B cell (primary cell): ENCODE measurements at regions not wholly inside any gene's neighbourhood (a gene's known extent, or its start where the extent isn't known, plus 50 kb on each side); places are given as distances from the start of the nearest gene placed in this dataset.

Experiments used
- ATAC-seq: fragments of 200-7000 bp; cut with Tn5 transposase; one replicate; pipeline ENCODE4 v1.10.0; 2021; ENCODE audit warnings: low read depth, mild to moderate bottlenecking, moderate number of reproducible peaks, moderate library complexity
- CTCF ChIA-PET: fragments of 350-600 bp; sonication (Branson Sonifier 250); formaldehyde crosslinking; loops from one replicate; lab custom pipeline; 2021; ENCODE audit warnings: antibody characterized with exemption, inconsistent platforms; lab: Charles Lee
- POLR2A ChIA-PET: fragments of 350-600 bp; sonication (Branson Sonifier 250); formaldehyde crosslinking; loops from one replicate; lab custom pipeline; 2021; ENCODE audit warnings: antibody characterized with exemption; lab: Charles Lee
- DNase-seq: peaks from one replicate; pipeline ENCODE4 v3.0.0; 2013
- H2AFZ ChIP-seq: 2 replicates; pipeline ENCODE4 v1.6.1; 2012; ENCODE audit warnings: mild to moderate bottlenecking, low read depth, low read length; ENCODE audit not compliant: insufficient read depth, poor library complexity, severe bottlenecking
- H3K27ac ChIP-seq, 2 donors: 1 replicate in 1 of 2; 2 replicates in 1 of 2; pipeline ENCODE4 v1.5.1; 2012 to 2013; ENCODE audit warnings: low read length in 2 of 2, mild to moderate bottlenecking in 2 of 2, moderate library complexity in 1 of 2
- H3K27me3 ChIP-seq, 4 experiments: fragments of 200-600 bp in 1 of 4; sonication (generic) in 1 of 4; replicated peaks in 1 of 4; 1 replicate in 2 of 4; 2 replicates in 2 of 4; pipeline versions ENCODE4 v1.6.1 to v1.7.0; 2013 to 2016; ENCODE audit warnings: low read length in 3 of 4, mild to moderate bottlenecking in 2 of 4, mixed read lengths in 1 of 4, moderate library complexity in 1 of 4; ENCODE audit not compliant: insufficient read depth in 4 of 4, control insufficient read depth in 3 of 4; ENCODE audit errors: control extremely low read depth in 1 of 4
- H3K36me3 ChIP-seq, 2 experiments: replicated peaks in 1 of 2; 1 replicate in 1 of 2; 2 replicates in 1 of 2; pipeline versions ENCODE4 v1.6.1 to v1.7.1; 2013; ENCODE audit warnings: low read length in 1 of 2; ENCODE audit not compliant: insufficient read depth in 2 of 2, control insufficient read depth in 1 of 2; ENCODE audit errors: control extremely low read depth in 1 of 2, extremely low read depth in 1 of 2
- H3K4me1 ChIP-seq, 2 donors: fragments of 200-600 bp in 1 of 2; sonication (generic) in 1 of 2; 1 replicate in 1 of 2; 2 replicates in 1 of 2; pipeline versions ENCODE4 v1.5.1 to v1.6.1; 2013 to 2017; ENCODE audit warnings: low read length in 2 of 2; ENCODE audit not compliant: control insufficient read depth in 2 of 2, insufficient read depth in 2 of 2
- H3K4me2 ChIP-seq: replicated peaks from 2 replicates; pipeline ENCODE3; 2012; ENCODE audit warnings: mild to moderate bottlenecking, low read depth, low read length; ENCODE audit not compliant: poor library complexity, severe bottlenecking
- H3K4me3 ChIP-seq, 5 experiments: fragments of 200-600 bp in 1 of 5; sonication (generic) in 1 of 5; 1 replicate in 3 of 5; 2 replicates in 2 of 5; pipeline versions ENCODE4 v1.5.1 to v1.7.0; 2011 to 2016; ENCODE audit warnings: low read length in 4 of 5, mild to moderate bottlenecking in 4 of 5, low read depth in 2 of 5, control low read depth in 1 of 5, moderate library complexity in 1 of 5; ENCODE audit not compliant: insufficient read depth in 1 of 5; ENCODE audit errors: control extremely low read depth in 1 of 5, extremely low read depth in 1 of 5
- H3K79me2 ChIP-seq: fragments of 200-600 bp; sonication (generic); one replicate; pipeline ENCODE4 v1.6.0; 2016; ENCODE audit warnings: low read length; ENCODE audit not compliant: control insufficient read depth, insufficient read depth
- H3K9ac ChIP-seq: fragments of 200-600 bp; sonication (generic); 2 replicates; pipeline ENCODE4 v1.6.1; 2017; ENCODE audit warnings: mild to moderate bottlenecking, low read length, moderate library complexity
- H3K9me3 ChIP-seq, 3 donors: one replicate each; pipeline versions ENCODE4 v1.6.1 to v1.7.1; 2013; ENCODE audit warnings: low read length in 2 of 3; ENCODE audit not compliant: control insufficient read depth in 2 of 3, insufficient read depth in 1 of 3; ENCODE audit errors: control extremely low read depth in 1 of 3
- H4K20me1 ChIP-seq: 2 replicates; pipeline ENCODE4 v1.6.0; 2012; ENCODE audit warnings: mild to moderate bottlenecking, low read length; ENCODE audit not compliant: insufficient read depth, control insufficient read depth, poor library complexity, severe bottlenecking
- H3K27ac Mint-ChIP-seq: one replicate; pipeline ENCODE4 v1.8.0; 2021; ENCODE audit warnings: mixed read lengths
- H3K27me3 Mint-ChIP-seq: one replicate; pipeline ENCODE4 v1.8.0; 2021; ENCODE audit warnings: mixed read lengths
- H3K4me1 Mint-ChIP-seq: one replicate; pipeline ENCODE4 v1.8.0; 2021; ENCODE audit warnings: mixed read lengths
- H3K4me3 Mint-ChIP-seq: one replicate; pipeline ENCODE4 v1.8.0; 2021; ENCODE audit warnings: mixed read lengths
- H3K9me3 Mint-ChIP-seq: one replicate; pipeline ENCODE4 v1.8.0; 2022; ENCODE audit warnings: mixed read lengths; ENCODE audit not compliant: insufficient read depth
- CTCF ChIP-seq: fragments of 200-600 bp; IDR thresholded peaks from one replicate; pipeline ENCODE4 v1.8.0; 2022; ENCODE audit warnings: antibody characterized with exemption, mild to moderate bottlenecking
- EZH2 ChIP-seq: IDR thresholded peaks from 2 replicates; pipeline ENCODE4 v1.6.1; 2012; ENCODE audit warnings: borderline replicate concordance, low read depth, mild to moderate bottlenecking, moderate library complexity, low read length; ENCODE audit not compliant: insufficient read depth, poor library complexity, severe bottlenecking
- WGBS: methylation state at CpG from one replicate; pipeline ENCODE4 v1.1.5; 2013; ENCODE audit warnings: missing lambda C conversion rate; ENCODE audit not compliant: insufficient coverage; 5-methylcytosine and 5-hydroxymethylcytosine counted together
- intact Hi-C: fragments of 100-400 bp; cut with micrococcal nuclease; formaldehyde crosslinking; loops from one replicate; pipeline ENCODE4 v1.10.0; 2022

- Histone ChIP-seq H2AFZ (no peak overlapping the region), H3K27me3 (no peaks in the 10 kb centered on the region), H3K9me3 (peaks cover 0 to 8% (median 0%) of the 10 kb centered on the region in 3 donors), H3K27ac (no peak overlapping the region), H3K36me3 (no peaks in the 10 kb centered on the region), H3K79me2 (no peaks in the 10 kb centered on the region), H3K4me3 (no peak overlapping the region), H3K4me1 (no peaks in the 10 kb centered on the region), H3K9ac (no peak overlapping the region), H4K20me1 (no peaks in the 10 kb centered on the region), H3K4me2 (no peak overlapping the region)
- H3K4me1 Mint-ChIP-seq = no peaks in the 10 kb centered on the region
- POLR2A ChIA-PET = no interaction called here
- ATAC-seq (no peak), DNase-seq (no peak)
- no peak overlapping the region for H3K4me3 Mint-ChIP-seq
- no peak for TF ChIP-seq EZH2
- no peak for TF ChIP-seq CTCF
- H3K27ac Mint-ChIP-seq = no peak overlapping the region
- intact Hi-C loops = no loop called here
- no peaks in the 10 kb centered on the region for H3K9me3 Mint-ChIP-seq
- WGBS = no CpG with 5 or more reads among the region's 4 CpGs
- no peaks in the 10 kb centered on the region for H3K27me3 Mint-ChIP-seq
- CTCF ChIA-PET = no interaction called here
These were observed 845.7 kb upstream of the POT1 start for GRCh38 chr7:125775317-125775716.

- Histone ChIP-seq H4K20me1 (no peaks in the 10 kb centered on the region), H3K4me3 (no peak overlapping the region), H3K4me2 (no peak overlapping the region), H3K36me3 (no peaks in the 10 kb centered on the region), H3K27me3 (no peaks in the 10 kb centered on the region), H3K79me2 (no peaks in the 10 kb centered on the region), H3K9me3 (peaks cover 0 to 8% (median 0%) of the 10 kb centered on the region in 3 donors), H3K4me1 (no peaks in the 10 kb centered on the region), H2AFZ (no peak overlapping the region), H3K9ac (no peak overlapping the region), H3K27ac (no peak overlapping the region)
- WGBS = 76% methylated on average over 15 of the region's 19 CpGs
- TF ChIP-seq CTCF = no peak
- TF ChIP-seq EZH2 = no peak
- no peaks in the 10 kb centered on the region for H3K27me3 Mint-ChIP-seq
- intact Hi-C loops = no loop called here
- ChIA-PET POLR2A (no interaction called here), CTCF (no interaction called here)
- no peak overlapping the region for H3K4me3 Mint-ChIP-seq
- ATAC-seq (no peak), DNase-seq (no peak)
- H3K9me3 Mint-ChIP-seq = no peaks in the 10 kb centered on the region
- H3K27ac Mint-ChIP-seq = no peak overlapping the region
- H3K4me1 Mint-ChIP-seq = no peaks in the 10 kb centered on the region
These were observed 843.6 kb upstream of the POT1 start for GRCh38 chr7:125773113-125773785.
